NCI-H510A (cell line): ENCODE measurements at regions not wholly inside any gene's neighbourhood (a gene's known extent, or its start where the extent isn't known, plus 50 kb on each side); places are given as distances from the start of the nearest gene placed in this dataset.

ENCODE experiments used
- DNase-seq: peaks from one replicate; lab custom pipeline; 2025; lab: John Stamatoyannopoulos, UW

GRCh38 chr5:73228052-73228451 lies 55.1 kb downstream of the TMEM174 start:
- no peak for DNase-seq
